Mucosa of rectum (tissue), 2 donors: ENCODE measurements at regions not wholly inside any gene's neighbourhood (a gene's known extent, or its start where the extent isn't known, plus 50 kb on each side); places are given as distances from the start of the nearest gene placed in this dataset.

Experiments used
- H3K27ac ChIP-seq, 2 donors: one replicate each; pipeline ENCODE4 v1.7.0; 2013; ENCODE audit warnings: inconsistent platforms in 2 of 2, low read depth in 2 of 2, low read length in 2 of 2
- H3K27me3 ChIP-seq, 2 donors: one replicate each; pipeline ENCODE4 v1.7.0; 2013; ENCODE audit warnings: low read length in 2 of 2; ENCODE audit not compliant: control insufficient read depth in 2 of 2, insufficient read depth in 2 of 2
- H3K36me3 ChIP-seq, 2 donors: one replicate each; pipeline ENCODE4 v1.7.0; 2013; ENCODE audit warnings: low read length in 2 of 2; ENCODE audit not compliant: control insufficient read depth in 2 of 2, insufficient read depth in 2 of 2
- H3K4me1 ChIP-seq, 2 donors: one replicate each; pipeline ENCODE4 v1.7.0; 2013; ENCODE audit warnings: low read length in 2 of 2, mild to moderate bottlenecking in 1 of 2; ENCODE audit not compliant: control insufficient read depth in 2 of 2, insufficient read depth in 2 of 2
- H3K4me3 ChIP-seq, 2 donors: one replicate each; pipeline ENCODE4 v1.7.0; 2013; ENCODE audit warnings: low read length in 2 of 2
- H3K9ac ChIP-seq, 2 donors: one replicate each; pipeline ENCODE4 v1.7.0; 2013; ENCODE audit warnings: low read length in 2 of 2, low read depth in 1 of 2, mild to moderate bottlenecking in 1 of 2
- H3K9me3 ChIP-seq, 2 donors: one replicate each; pipeline ENCODE4 v1.7.0; 2013; ENCODE audit warnings: low read length in 2 of 2; ENCODE audit not compliant: control insufficient read depth in 2 of 2
- donor health status: healthy.
- donor health status: Normal muscosa, but diverticular disease.

DNA sequence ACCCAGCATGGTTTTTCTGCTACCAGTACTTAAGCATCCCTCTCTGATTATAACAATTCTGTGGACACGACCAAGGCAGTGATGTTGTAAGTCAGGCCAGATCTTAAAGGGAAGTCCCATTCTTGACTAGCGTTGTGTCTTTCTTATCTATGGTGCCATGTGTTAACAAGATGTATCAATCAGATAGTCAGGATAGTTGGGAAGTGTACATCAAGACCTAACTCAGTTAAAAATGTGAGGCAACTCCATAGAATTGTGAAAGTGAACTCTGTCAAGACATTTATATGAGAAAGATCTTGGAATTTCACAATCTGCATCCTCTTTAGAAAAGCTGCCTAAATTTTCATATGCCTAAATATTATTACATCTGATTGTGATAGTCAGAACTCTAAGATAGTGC is 341.7 kb upstream of the SEMA3D start:
- no peaks in the 10 kb centered on the region for H3K9me3 ChIP-seq
- H3K4me3 ChIP-seq, result no peak overlapping the region
- H3K27ac ChIP-seq, result no peak overlapping the region
- H3K4me1 ChIP-seq, result no peaks in the 10 kb centered on the region
- H3K27me3 ChIP-seq, result no peaks in the 10 kb centered on the region
- no peaks in the 10 kb centered on the region for H3K36me3 ChIP-seq
- H3K9ac ChIP-seq, result no peak overlapping the region

DNA sequence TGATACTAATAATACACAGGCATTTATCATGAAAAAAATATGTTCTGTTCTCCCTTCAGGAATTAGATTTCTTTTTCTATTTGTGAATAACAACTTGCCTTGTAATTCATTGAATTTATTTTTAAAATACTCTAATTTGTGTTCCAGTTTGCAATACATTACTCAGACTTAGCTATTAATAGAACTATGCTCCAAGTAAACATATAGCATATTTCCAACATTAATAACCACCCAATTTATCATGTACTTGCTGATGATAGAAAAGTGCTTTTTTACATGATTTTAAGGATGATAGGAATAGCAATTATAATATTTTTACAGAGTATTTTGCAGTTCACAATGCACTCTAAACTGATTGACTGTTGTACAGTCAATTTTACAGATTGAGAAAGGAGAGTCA is 338.8 kb upstream of the SEMA3D start:
- no peaks in the 10 kb centered on the region for H3K9me3 ChIP-seq
- no peak overlapping the region for H3K27ac ChIP-seq
- H3K27me3 ChIP-seq, result no peaks in the 10 kb centered on the region
- H3K4me1 ChIP-seq, result no peaks in the 10 kb centered on the region
- no peak overlapping the region for H3K4me3 ChIP-seq
- H3K36me3 ChIP-seq, result no peaks in the 10 kb centered on the region
- no peak overlapping the region for H3K9ac ChIP-seq

DNA sequence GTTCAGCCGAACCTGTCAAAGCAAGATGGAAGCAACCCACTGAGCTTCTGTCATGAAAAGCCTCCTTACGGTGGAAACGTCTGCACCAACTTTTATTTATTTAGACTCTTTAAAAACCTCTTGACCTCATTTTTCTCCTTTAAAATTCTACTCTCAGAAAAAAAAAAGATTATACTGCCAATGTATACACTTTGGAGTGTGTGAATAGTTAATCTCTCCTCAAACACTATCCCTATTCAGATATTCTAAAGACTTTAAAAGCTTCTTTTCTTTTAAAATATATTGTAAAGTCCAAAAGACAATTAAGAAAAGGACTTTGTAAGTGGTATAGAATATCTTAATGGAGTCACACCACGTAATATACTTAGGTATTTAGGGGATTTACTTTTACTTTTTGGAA is 335.2 kb upstream of the SEMA3D start:
- H3K9ac ChIP-seq, result no peak overlapping the region
- no peak overlapping the region for H3K27ac ChIP-seq
- no peaks in the 10 kb centered on the region for H3K36me3 ChIP-seq
- no peaks in the 10 kb centered on the region for H3K4me1 ChIP-seq
- no peaks in the 10 kb centered on the region for H3K9me3 ChIP-seq
- no peak overlapping the region for H3K4me3 ChIP-seq
- H3K27me3 ChIP-seq, result no peaks in the 10 kb centered on the region

DNA sequence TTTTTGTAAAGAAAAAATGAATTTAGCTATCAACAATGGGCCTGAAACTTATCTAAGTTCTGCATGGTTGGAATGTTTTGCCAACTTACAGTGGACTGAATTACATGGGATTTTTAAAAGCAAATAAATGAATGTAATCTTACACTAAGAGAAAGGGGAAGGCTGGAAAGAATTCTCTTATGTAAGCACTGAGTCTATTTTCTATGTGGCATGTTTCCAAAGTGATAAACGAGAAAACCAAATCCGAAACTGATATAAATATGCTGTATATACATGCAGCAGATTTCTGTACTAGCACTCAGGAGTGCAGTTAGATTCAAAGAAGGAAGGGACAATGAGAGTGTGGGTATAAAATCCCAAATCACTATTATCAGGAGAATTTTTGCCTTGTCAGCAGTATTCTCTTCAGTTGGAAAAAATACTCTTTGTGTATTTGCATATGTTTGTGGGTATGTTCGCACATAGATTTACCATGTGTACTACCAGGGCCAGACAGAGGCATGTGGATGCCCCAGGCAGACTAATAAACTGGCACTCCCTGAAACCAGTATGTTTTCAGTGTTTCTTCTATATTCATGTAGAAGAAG is 334.3 kb upstream of the SEMA3D start:
- H3K27ac ChIP-seq, result no peak overlapping the region

DNA sequence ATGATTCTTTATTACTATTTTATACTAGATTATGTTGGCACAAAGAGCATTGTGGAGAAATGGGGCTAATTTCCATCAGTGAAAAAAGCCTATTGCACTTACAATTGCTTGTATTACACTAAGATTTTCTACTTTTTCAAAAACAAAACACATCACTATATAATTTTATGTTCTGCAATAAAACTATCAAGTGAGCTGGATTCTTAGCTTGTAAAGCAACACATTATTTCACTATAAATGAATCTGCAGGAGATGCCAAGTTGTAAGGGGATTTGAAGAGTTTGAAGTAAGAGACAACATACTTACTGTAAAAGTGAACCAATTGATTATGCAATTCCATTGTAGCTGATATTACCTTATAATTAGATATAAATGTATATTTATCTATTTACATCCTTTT is 333.3 kb upstream of the SEMA3D start:
- Histone ChIP-seq H3K27ac (no peak overlapping the region), H3K36me3 (no peaks in the 10 kb centered on the region), H3K4me3 (no peak overlapping the region), H3K9me3 (no peaks in the 10 kb centered on the region), H3K27me3 (no peaks in the 10 kb centered on the region), H3K9ac (no peak overlapping the region), H3K4me1 (no peaks in the 10 kb centered on the region)

More for the DNA sequence above, 334.3 kb upstream of the SEMA3D start:
- Histone ChIP-seq H3K36me3 (no peaks in the 10 kb centered on the region), H3K4me3 (no peak overlapping the region), H3K9me3 (no peaks in the 10 kb centered on the region), H3K4me1 (no peaks in the 10 kb centered on the region), H3K27me3 (no peaks in the 10 kb centered on the region), H3K9ac (no peak overlapping the region)

DNA sequence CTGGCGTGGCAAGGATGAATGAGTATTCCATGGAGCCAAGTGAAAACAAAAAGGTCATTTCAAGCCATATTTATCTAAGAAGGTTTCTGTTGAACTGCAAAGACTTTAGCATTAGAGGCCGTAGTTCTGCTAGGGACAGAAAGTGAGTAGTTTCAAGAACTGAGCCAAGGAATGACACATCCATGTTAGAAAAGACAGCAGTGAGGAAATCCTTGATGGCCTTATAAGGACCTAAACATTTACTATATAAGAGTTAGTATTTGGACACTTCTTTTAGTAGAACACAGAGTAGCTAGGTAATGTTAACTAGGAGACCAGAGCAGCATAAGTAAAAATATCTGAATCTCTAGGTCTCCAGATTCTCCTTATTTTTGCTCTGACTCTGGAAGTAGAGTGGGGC is 329.8 kb upstream of the SEMA3D start:
- Histone ChIP-seq H3K9me3 (no peaks in the 10 kb centered on the region), H3K27me3 (no peaks in the 10 kb centered on the region), H3K9ac (no peak overlapping the region), H3K4me1 (no peaks in the 10 kb centered on the region), H3K36me3 (no peaks in the 10 kb centered on the region), H3K4me3 (no peak overlapping the region), H3K27ac (no peak overlapping the region)

DNA sequence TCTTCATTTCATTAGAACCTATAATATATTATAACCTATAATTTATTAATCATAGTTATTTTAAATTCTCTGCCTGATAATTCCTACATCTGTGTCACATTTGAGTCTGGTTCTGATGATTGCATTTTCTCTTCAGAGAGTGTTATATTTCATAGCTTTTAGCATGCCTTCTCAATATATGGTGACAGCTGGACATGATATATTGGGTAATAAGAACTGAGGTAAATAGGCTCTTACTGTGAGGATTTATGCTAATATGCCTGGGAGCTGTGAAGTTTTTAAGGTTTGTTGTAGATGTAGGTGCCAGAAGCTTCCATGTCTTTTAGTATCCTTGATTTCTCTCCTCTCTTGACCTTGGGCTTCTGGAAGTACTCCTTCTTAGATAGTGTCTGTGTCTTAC is 325.9 kb upstream of the SEMA3D start:
- Histone ChIP-seq H3K27me3 (no peaks in the 10 kb centered on the region), H3K27ac (no peak overlapping the region), H3K9ac (no peak overlapping the region), H3K9me3 (no peaks in the 10 kb centered on the region), H3K4me3 (no peak overlapping the region), H3K36me3 (no peaks in the 10 kb centered on the region), H3K4me1 (no peaks in the 10 kb centered on the region)

DNA sequence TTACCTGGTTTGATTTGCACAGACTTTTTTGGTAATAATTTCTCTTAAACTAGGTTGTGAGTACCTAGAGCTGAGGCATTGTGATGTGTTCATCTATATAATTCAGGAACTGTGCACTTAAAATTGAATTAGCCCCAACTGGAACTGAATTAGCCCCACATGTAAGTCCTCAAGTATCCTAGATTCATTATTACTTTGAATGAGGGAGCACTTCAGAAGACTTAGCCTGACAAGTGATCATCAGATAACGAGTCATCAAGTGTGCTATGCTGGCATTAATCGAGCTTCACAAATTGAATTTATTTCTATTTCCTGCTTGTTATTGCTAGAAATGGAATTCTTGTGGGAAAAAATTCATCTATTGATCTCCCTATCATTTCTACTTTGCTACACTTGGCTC is 323.4 kb upstream of the SEMA3D start:
- no peak overlapping the region for H3K27ac ChIP-seq
- H3K27me3 ChIP-seq, result no peaks in the 10 kb centered on the region
- no peaks in the 10 kb centered on the region for H3K9me3 ChIP-seq
- no peak overlapping the region for H3K9ac ChIP-seq
- no peaks in the 10 kb centered on the region for H3K36me3 ChIP-seq
- no peaks in the 10 kb centered on the region for H3K4me1 ChIP-seq
- no peak overlapping the region for H3K4me3 ChIP-seq

DNA sequence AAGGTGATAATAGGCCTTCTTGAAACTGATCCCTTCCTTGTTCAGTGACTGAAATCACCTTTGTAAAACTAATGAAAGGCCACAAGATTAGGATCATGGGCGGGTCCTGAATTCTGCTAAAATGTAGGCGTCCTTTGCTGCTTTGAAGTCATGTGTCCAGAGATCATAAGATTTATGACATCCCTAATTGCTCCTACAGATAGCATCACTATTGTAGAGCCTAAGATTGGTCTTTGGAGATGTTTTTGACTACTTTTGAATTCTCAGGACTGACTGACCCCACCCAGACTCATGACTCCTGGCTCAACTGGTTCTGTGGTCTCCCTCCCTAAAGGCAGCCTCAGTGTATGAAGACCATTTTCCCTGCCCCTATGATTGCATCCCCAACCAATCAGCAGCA is 322.6 kb upstream of the SEMA3D start:
- H3K9me3 ChIP-seq, result no peaks in the 10 kb centered on the region
- H3K27me3 ChIP-seq, result no peaks in the 10 kb centered on the region
- H3K27ac ChIP-seq, result no peak overlapping the region
- H3K9ac ChIP-seq, result no peak overlapping the region
- no peaks in the 10 kb centered on the region for H3K36me3 ChIP-seq
- H3K4me3 ChIP-seq, result no peak overlapping the region
- H3K4me1 ChIP-seq, result no peaks in the 10 kb centered on the region

DNA sequence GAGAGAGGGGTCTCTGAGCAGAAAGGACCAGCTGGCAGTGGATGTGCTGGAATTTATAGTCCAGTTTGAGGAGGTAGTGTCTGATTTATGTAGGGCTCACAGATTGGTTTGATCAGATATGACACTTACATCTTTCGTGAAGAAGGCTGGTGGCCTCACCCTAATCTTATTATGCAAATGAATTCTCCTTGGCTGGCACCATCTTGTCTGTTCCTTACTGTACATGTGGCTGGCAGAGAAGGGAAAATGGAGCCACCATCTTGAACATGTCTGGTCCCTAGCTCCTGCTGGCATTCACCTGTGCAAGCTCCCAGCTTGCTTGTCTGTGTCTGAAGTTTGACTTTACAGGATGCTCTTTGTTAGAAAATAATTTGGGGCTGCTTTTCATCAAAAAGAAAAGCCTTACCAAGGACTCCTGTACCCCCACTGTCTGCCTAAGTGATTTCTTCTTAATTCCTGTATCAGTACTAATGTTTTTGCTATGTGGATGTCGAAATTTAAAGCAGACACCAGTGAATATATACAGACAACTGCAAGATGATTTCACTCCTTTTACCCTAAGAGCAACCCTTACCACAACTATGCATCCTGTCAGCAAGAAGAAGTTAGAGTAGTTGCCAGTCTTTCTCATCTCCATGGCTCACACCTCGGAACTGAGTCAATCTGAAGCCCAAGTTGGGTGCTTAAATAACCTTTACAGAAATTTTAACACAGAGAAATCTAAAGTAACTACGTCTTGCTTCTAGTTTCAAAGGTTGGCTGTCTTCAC is 322.0 kb upstream of the SEMA3D start:
- Histone ChIP-seq H3K27ac (no peak overlapping the region), H3K36me3 (no peaks in the 10 kb centered on the region), H3K4me3 (no peak overlapping the region)

More for the DNA sequence above, 322.0 kb upstream of the SEMA3D start:
- Histone ChIP-seq H3K9ac (no peak overlapping the region), H3K9me3 (no peaks in the 10 kb centered on the region), H3K4me1 (no peaks in the 10 kb centered on the region), H3K27me3 (no peaks in the 10 kb centered on the region)
